ENCODE measurements at regions not wholly inside any gene's neighbourhood (a gene's known extent, or its start where the extent isn't known, plus 50 kb on each side); places are given as distances from the start of the nearest gene placed in this dataset.

DNA sequence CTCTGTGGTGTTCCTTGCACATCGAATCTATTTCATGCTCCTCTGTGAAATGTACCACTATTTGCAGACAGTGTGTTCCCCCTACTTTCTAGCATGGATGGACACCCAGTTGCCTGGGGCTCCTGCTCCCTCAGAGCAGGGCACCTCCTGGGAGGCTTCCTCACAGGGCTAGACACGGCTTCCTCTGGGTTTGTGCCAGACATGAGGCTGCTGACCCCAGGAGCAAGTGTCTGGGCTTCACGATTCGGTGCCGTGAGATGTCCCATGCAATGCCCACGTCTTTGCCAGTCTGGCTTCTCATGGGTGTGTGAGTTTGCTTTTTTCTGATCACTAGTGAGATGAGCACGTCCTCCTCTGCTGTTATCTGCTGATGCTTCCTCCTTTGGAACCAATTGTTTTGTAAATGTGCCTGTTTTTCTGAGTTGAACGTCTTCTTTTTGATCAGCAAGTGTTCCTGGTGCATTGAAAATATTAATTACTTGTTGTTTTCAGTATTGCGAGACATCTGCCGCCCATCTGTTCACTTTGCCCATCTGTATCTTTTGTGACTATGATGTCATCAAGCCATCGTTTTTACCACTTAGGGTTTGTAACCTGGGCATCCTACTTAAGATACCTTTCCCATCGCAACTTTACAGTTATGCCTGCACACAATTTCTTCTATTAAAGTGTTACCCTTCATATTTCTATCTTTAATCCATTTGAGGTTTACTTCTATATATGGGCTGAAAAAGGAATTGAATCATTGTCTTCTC is 92.0 kb downstream of the TTLL2 start:
- no peak for TF ChIP-seq ZNF544 (tag by site-specific recombination; IDR thresholded peaks at IDR 0.05)
- no peak for TF ChIP-seq ZNF274 (IDR thresholded peaks at IDR 0.05; ENCODE audit: low read length)
- TF ChIP-seq ZNF274 (tag by site-specific recombination; IDR thresholded peaks at IDR 0.05; ENCODE audit: borderline replicate concordance): no peak
- no peak for TF ChIP-seq CTCF (tag by site-specific recombination; IDR thresholded peaks at IDR 0.05)
- TF ChIP-seq ZNF76 (tag by site-specific recombination; IDR thresholded peaks at IDR 0.05; ENCODE audit: borderline replicate concordance, low read depth): no peak
- TF ChIP-seq ZNF148 (tag by site-specific recombination; IDR thresholded peaks at IDR 0.05; ENCODE audit: borderline replicate concordance): no peak
- no peak for TF ChIP-seq BCL11A (tag by site-specific recombination; IDR thresholded peaks at IDR 0.05; ENCODE audit: low read depth)

Measured in HEK293 (cell line).